GM12878 (cell line): ENCODE measurements at regions not wholly inside any gene's neighbourhood (a gene's known extent, or its start where the extent isn't known, plus 50 kb on each side); places are given as distances from the start of the nearest gene placed in this dataset.

Experiments
- ATAC-seq: fragments of 200-7000 bp; cut with Tn5 transposase; 3 replicates; pipeline ENCODE4 v1.9.1; 2020; ENCODE audit warnings: mild to moderate bottlenecking, moderate library complexity
- BruUV-seq: library from RNA; stranded (reverse); fragments of 400-500 nt; replicated peaks from 2 replicates; lab custom pipeline; 2021; lab: Mats Ljungman, UMichigan
- CTCF ChIA-PET: fragments of 300-600 bp; sonication (Branson Sonifier 250); formaldehyde crosslinking; extraction: SDS; loops from one replicate; lab custom pipeline; 2021; ENCODE audit warnings: inconsistent platforms; lab: Yijun Ruan, JAX
- POLR2A ChIA-PET: fragments of 350-600 bp; formaldehyde crosslinking; extraction: SDS; loops from one replicate; lab custom pipeline; 2021; ENCODE audit warnings: inconsistent platforms; lab: Charles Lee
- RAD21 ChIA-PET: fragments of 300-600 bp; sonication (Branson Sonifier 250); formaldehyde crosslinking; loops from one replicate; lab custom pipeline; 2023; ENCODE audit warnings: antibody characterized with exemption; ENCODE audit not compliant: unreplicated experiment; lab: Charles Lee
- SMC1A ChIA-PET: fragments of 300-600 bp; sonication (Branson Sonifier 250); formaldehyde crosslinking; loops from one replicate; lab custom pipeline; 2023; ENCODE audit not compliant: unreplicated experiment, uncharacterized antibody; lab: Charles Lee
- DNase-seq: peaks from one replicate; pipeline ENCODE4 v3.0.0-alpha.2; 2011; ENCODE audit warnings: low read depth, low spot score
- FAIRE-seq: peaks from 3 replicates; lab custom pipeline; 2011; peaks lifted over from hg19 to GRCh38; lab: Jason Lieb, UNC
- H2AFZ ChIP-seq: 2 replicates; pipeline ENCODE4 v1.6.0; 2011; ENCODE audit warnings: low read depth, low read length, control low read depth; ENCODE audit not compliant: control insufficient read depth
- H3K27ac ChIP-seq: 2 replicates; pipeline ENCODE4 v1.5.1; 2011; ENCODE audit warnings: control low read depth; ENCODE audit not compliant: control insufficient read depth, insufficient read depth
- H3K27me3 ChIP-seq, 2 experiments: replicated peaks in 1 of 2; 2 replicates each; pipeline versions ENCODE4 v1.6.0 to v1.6.1; 2011; ENCODE audit warnings: low read length in 1 of 2; ENCODE audit not compliant: control insufficient read depth in 2 of 2, insufficient read depth in 2 of 2
- H3K36me3 ChIP-seq, 2 experiments: 2 replicates each; pipeline ENCODE4 v1.5.1; 2011; ENCODE audit warnings: low read length in 1 of 2; ENCODE audit not compliant: control insufficient read depth in 2 of 2, insufficient read depth in 2 of 2
- H3K4me1 ChIP-seq: 2 replicates; pipeline ENCODE4 v1.6.1; 2011; ENCODE audit warnings: mild to moderate bottlenecking, low read length, moderate library complexity, mixed read lengths; ENCODE audit not compliant: control insufficient read depth, insufficient read depth
- H3K4me2 ChIP-seq: 2 replicates; pipeline ENCODE4 v1.6.0; 2011; ENCODE audit warnings: control low read depth; ENCODE audit not compliant: control insufficient read depth, insufficient read depth
- H3K4me3 ChIP-seq: fragments of 200-600 bp; sonication (generic); 2 replicates; pipeline ENCODE4 v1.5.1; 2016
- H3K79me2 ChIP-seq: 2 replicates; pipeline ENCODE4 v1.6.0; 2011; ENCODE audit warnings: low read length; ENCODE audit not compliant: control insufficient read depth, insufficient read depth
- H3K9ac ChIP-seq: 2 replicates; pipeline ENCODE4 v1.8.0; 2011; ENCODE audit warnings: low read length, control low read depth, mixed read lengths; ENCODE audit not compliant: control insufficient read depth, insufficient read depth
- H3K9me3 ChIP-seq: replicated peaks from 3 replicates; pipeline ENCODE4 v1.5.1; 2011; ENCODE audit warnings: mild to moderate bottlenecking, low read length; ENCODE audit not compliant: control insufficient read depth, insufficient read depth
- H4K20me1 ChIP-seq: 2 replicates; pipeline ENCODE4 v1.6.0; 2011; ENCODE audit not compliant: control insufficient read depth, insufficient read depth
- PAX5 ChIP-seq: IDR thresholded peaks from 2 replicates; pipeline ENCODE4 v1.6.1; 2011; ENCODE audit warnings: low read depth, low read length, borderline replicate concordance
- PRDM15 ChIP-seq: fragments of 450-650 bp; formaldehyde crosslinking; IDR thresholded peaks from 2 replicates; pipeline ENCODE4 v1.4.0; 2020; ENCODE audit warnings: mild to moderate bottlenecking, moderate library complexity
- REST ChIP-seq: IDR thresholded peaks from 2 replicates; pipeline ENCODE4 v1.6.1; 2012; ENCODE audit warnings: mild to moderate bottlenecking, low read depth, low read length
- SPI1 ChIP-seq: IDR thresholded peaks from 2 replicates; pipeline ENCODE4 v1.6.1; 2011; ENCODE audit warnings: low read depth, mild to moderate bottlenecking, low read length, moderate library complexity, borderline replicate concordance; ENCODE audit not compliant: insufficient read depth
- USF1 ChIP-seq: IDR thresholded peaks from 2 replicates; pipeline ENCODE4 v1.6.1; 2011; ENCODE audit warnings: borderline replicate concordance, low read depth, mild to moderate bottlenecking, moderate library complexity, mixed read lengths, low read length; ENCODE audit not compliant: insufficient read depth; ENCODE audit errors: extremely low read length
- WGBS: methylation state at CpG from one replicate; pipeline ENCODE4 v1.1.6; 2016; ENCODE audit warnings: low lambda C conversion rate; ENCODE audit not compliant: insufficient replicate concordance, insufficient coverage; ENCODE audit errors: missing lambda C conversion rate; 5-methylcytosine and 5-hydroxymethylcytosine counted together
- in situ Hi-C: fragments of 300-500 bp; cut with MboI; formaldehyde crosslinking; loops from 9 replicates; pipeline ENCODE4 v1.14.3; 2018; ENCODE audit warnings: mixed read lengths
- intact Hi-C: fragments of 100-400 bp; cut with micrococcal nuclease; formaldehyde crosslinking; loops from one replicate; pipeline ENCODE4 v1.14.2; 2022; ENCODE audit not compliant: unreplicated experiment

GRCh38 chr11:122023614-122024250 lies 92.3 kb downstream of the BLID start:
- Histone ChIP-seq H3K79me2 (no peaks in the 10 kb centered on the region), H3K4me1 (no peaks in the 10 kb centered on the region), H3K4me2 (no peak overlapping the region), H3K27ac (no peak overlapping the region), H3K4me3 (no peak overlapping the region), H3K36me3 (no peaks in the 10 kb centered on the region), H3K27me3 (no peaks in the 10 kb centered on the region), H2AFZ (no peak overlapping the region), H3K9me3 (no peaks in the 10 kb centered on the region), H3K9ac (no peak overlapping the region), H4K20me1 (no peaks in the 10 kb centered on the region)
- POLR2A ChIA-PET: no interaction called here
- RAD21 ChIA-PET: no interaction called here
- intact Hi-C loops (no loop called here), in situ Hi-C loops (no loop called here)
- BruUV-seq: no TSS peak
- WGBS: 23% methylated on average over 8 of the region's 8 CpGs
- TF ChIP-seq PRDM15: no peak
- TF ChIP-seq USF1: no peak
- no peak for TF ChIP-seq PAX5
- no peak for TF ChIP-seq SPI1
- no peak for TF ChIP-seq REST
- ATAC-seq (no peak), FAIRE-seq (no peak), DNase-seq (no peak)
- SMC1A ChIA-PET: no interaction called here
- CTCF ChIA-PET: no interaction called here
